ENCODE measurements at regions not wholly inside any gene's neighbourhood (a gene's known extent, or its start where the extent isn't known, plus 50 kb on each side); places are given as distances from the start of the nearest gene placed in this dataset.
"Not testable (repeated sequence)": the region's sequence is repeated elsewhere in the genome, so short reads cannot be mapped to it uniquely, and the experiment has no call there.

GRCh38 chr4:138892483-138893407 lies 122.8 kb upstream of the NOCT start:
- DNase-seq (ENCODE audit: low read depth): no peak

GRCh38 chr4:138891631-138892031 lies 124.0 kb upstream of the NOCT start:
- no peak for DNase-seq (ENCODE audit: low read depth)

- DNase-seq (ENCODE audit: low read depth): no peak
Observed at GRCh38 chr4:138890891-138891570, 124.5 kb upstream of the NOCT start.

GRCh38 chr4:138889216-138889615 lies 126.4 kb upstream of the NOCT start:
- DNase-seq (ENCODE audit: low read depth): no peak

- DNase-seq (ENCODE audit: low read depth): no peak
Observed at GRCh38 chr4:138887741-138888140, 127.8 kb upstream of the NOCT start.

GRCh38 chr4:138887341-138887740 lies 128.2 kb upstream of the NOCT start:
- DNase-seq (ENCODE audit: low read depth): no peak

- no peak for DNase-seq (ENCODE audit: low read depth)
Observed at GRCh38 chr4:138879757-138880156, 135.8 kb upstream of the NOCT start.

GRCh38 chr4:138875891-138876608 lies 139.5 kb upstream of the NOCT start:
- DNase-seq (ENCODE audit: low read depth): no peak

GRCh38 chr4:138871555-138871875 lies 144.1 kb upstream of the NOCT start:
- no peak for DNase-seq (ENCODE audit: low read depth)

GRCh38 chr4:138870737-138871554 lies 144.6 kb upstream of the NOCT start:
- DNase-seq (ENCODE audit: low read depth): peak; percentile 2

- no peak for DNase-seq (ENCODE audit: low read depth)
Observed at GRCh38 chr4:138869631-138870030, 145.9 kb upstream of the NOCT start.

GRCh38 chr4:138869165-138869564 lies 146.4 kb upstream of the NOCT start:
- DNase-seq (ENCODE audit: low read depth): no peak

GRCh38 chr4:138868562-138868961 lies 147.0 kb upstream of the NOCT start:
- DNase-seq (ENCODE audit: low read depth): no peak

GRCh38 chr4:138867404-138867803 lies 148.2 kb upstream of the NOCT start:
- no peak for DNase-seq (ENCODE audit: low read depth)

GRCh38 chr4:138866314-138866713 lies 149.3 kb upstream of the NOCT start:
- no peak for DNase-seq (ENCODE audit: low read depth)

- DNase-seq (ENCODE audit: low read depth): no peak
Observed at GRCh38 chr4:138865765-138866164, 149.8 kb upstream of the NOCT start.

GRCh38 chr4:138864961-138865720 lies 150.4 kb upstream of the NOCT start:
- DNase-seq (ENCODE audit: low read depth): no peak

GRCh38 chr4:138863160-138863559 lies 152.4 kb upstream of the NOCT start:
- DNase-seq (ENCODE audit: low read depth): no peak

GRCh38 chr4:138861135-138861534 lies 154.4 kb upstream of the NOCT start:
- DNase-seq (ENCODE audit: low read depth): no peak

GRCh38 chr4:138860357-138860756 lies 155.2 kb upstream of the NOCT start:
- not testable (repeated sequence) for DNase-seq (ENCODE audit: low read depth)

GRCh38 chr4:138859254-138859653 lies 156.3 kb upstream of the NOCT start:
- DNase-seq (ENCODE audit: low read depth): no peak

All from activated T-helper 1 cell treated with Interleukin-2 at 50 U/mL for 16 hours (primary cell).